H1 (cell line): ENCODE measurements at regions not wholly inside any gene's neighbourhood (a gene's known extent, or its start where the extent isn't known, plus 50 kb on each side); places are given as distances from the start of the nearest gene placed in this dataset.

Experiments
- CTCF ChIA-PET: fragments of 300-600 bp; sonication (Branson Sonifier 250); formaldehyde crosslinking; loops from one replicate; lab custom pipeline; 2021; ENCODE audit not compliant: partially characterized antibody; lab: Charles Lee
- POLR2A ChIA-PET: fragments of 300-600 bp; sonication (Branson Sonifier 250); formaldehyde crosslinking; loops from one replicate; lab custom pipeline; 2021; ENCODE audit warnings: inconsistent platforms; ENCODE audit not compliant: partially characterized antibody; lab: Charles Lee
- DNase-seq, 2 experiments: peaks; one replicate each; pipeline versions ENCODE4 v3.0.0 to v3.0.0-alpha.2; 2010 to 2022; ENCODE audit warnings: low spot score in 2 of 2, low read depth in 1 of 2, mixed read lengths in 1 of 2
- FAIRE-seq: peaks from 2 replicates; lab custom pipeline; 2011; peaks lifted over from hg19 to GRCh38; lab: Jason Lieb, UNC
- H2AFZ ChIP-seq: 2 replicates; pipeline ENCODE4 v1.8.1; 2012; ENCODE audit warnings: low read length, inconsistent platforms
- H2AK5ac ChIP-seq: 2 replicates; pipeline ENCODE4 v1.6.1; 2013; ENCODE audit warnings: low read depth, low read length
- H2BK120ac ChIP-seq: replicated peaks from 2 replicates; pipeline ENCODE3; 2013; ENCODE audit warnings: low read depth, low read length, inconsistent platforms
- H2BK12ac ChIP-seq: 2 replicates; pipeline ENCODE4 v1.6.1; 2013; ENCODE audit warnings: low read depth, low read length
- H2BK15ac ChIP-seq: 2 replicates; pipeline ENCODE4 v1.6.1; 2013; ENCODE audit warnings: low read length
- H2BK20ac ChIP-seq: 2 replicates; pipeline ENCODE4 v1.6.1; 2013; ENCODE audit warnings: low read length
- H2BK5ac ChIP-seq: 2 replicates; pipeline ENCODE4 v1.6.1; 2013; ENCODE audit warnings: low read depth, low read length
- H3K14ac ChIP-seq: 2 replicates; pipeline ENCODE4 v1.6.1; 2013; ENCODE audit warnings: inconsistent platforms; ENCODE audit not compliant: insufficient read length
- H3K18ac ChIP-seq: 2 replicates; pipeline ENCODE4 v1.6.1; 2013; ENCODE audit warnings: low read length; ENCODE audit errors: extremely low read depth
- H3K23ac ChIP-seq: 2 replicates; pipeline ENCODE4 v1.6.1; 2013; ENCODE audit warnings: inconsistent platforms; ENCODE audit not compliant: insufficient read length
- H3K23me2 ChIP-seq: 2 replicates; pipeline ENCODE4 v1.6.1; 2013; ENCODE audit warnings: low read depth, low read length
- H3K27ac ChIP-seq: 2 replicates; pipeline ENCODE4 v1.6.1; 2011; ENCODE audit warnings: low read depth, low read length, inconsistent platforms
- H3K27me3 ChIP-seq, 4 experiments: replicated peaks in 1 of 4; 1 replicate in 1 of 4; 2 replicates in 3 of 4; pipeline versions ENCODE4 v1.6.1 to v1.8.1; 2011 to 2013; ENCODE audit warnings: low read length in 3 of 4, mild to moderate bottlenecking in 3 of 4, inconsistent platforms in 2 of 4, mixed read lengths in 2 of 4, moderate library complexity in 1 of 4; ENCODE audit not compliant: control insufficient read depth in 3 of 4, insufficient read depth in 3 of 4; ENCODE audit errors: extremely low read depth in 1 of 4
- H3K36me3 ChIP-seq, 4 experiments: 2 replicates each; pipeline versions ENCODE4 v1.6.1 to v1.8.1; 2011 to 2013; ENCODE audit warnings: mild to moderate bottlenecking in 4 of 4, low read length in 3 of 4, moderate library complexity in 2 of 4, control low read depth in 1 of 4, inconsistent platforms in 1 of 4; ENCODE audit not compliant: insufficient read depth in 4 of 4, control insufficient read depth in 2 of 4
- H3K4ac ChIP-seq: replicated peaks from 2 replicates; pipeline ENCODE3; 2013; ENCODE audit warnings: low read length, low read depth, mixed read lengths, inconsistent platforms; ENCODE audit not compliant: insufficient read length
- H3K4me1 ChIP-seq, 4 experiments: replicated peaks in 1 of 4; 1 replicate in 1 of 4; 2 replicates in 3 of 4; pipeline versions ENCODE4 v1.6.1 to v1.8.1; 2011 to 2013; ENCODE audit warnings: low read length in 3 of 4, inconsistent platforms in 2 of 4, mixed read lengths in 1 of 4; ENCODE audit not compliant: insufficient read depth in 4 of 4, control insufficient read depth in 3 of 4
- H3K4me2 ChIP-seq, 2 experiments: 2 replicates each; pipeline versions ENCODE4 v1.6.1 to v1.8.1; 2011 to 2013; ENCODE audit warnings: low read depth in 2 of 2, low read length in 2 of 2, control low read depth in 1 of 2, inconsistent platforms in 1 of 2, mild to moderate bottlenecking in 1 of 2; ENCODE audit not compliant: insufficient read depth in 1 of 2
- H3K4me3 ChIP-seq, 4 experiments: fragments of 200-600, 300-600 bp in 1 of 4; sonication (generic), shearing (Covaris generic), sonication (Bioruptor Twin) in 1 of 4; 2 replicates each; pipeline versions ENCODE4 v1.5.1 to v1.8.1; 2011 to 2016; ENCODE audit warnings: low read length in 4 of 4, low read depth in 3 of 4, control low read depth in 2 of 4, inconsistent platforms in 2 of 4, mild to moderate bottlenecking in 2 of 4, mixed read lengths in 1 of 4, moderate library complexity in 1 of 4; ENCODE audit not compliant: insufficient read depth in 2 of 4; ENCODE audit errors: extremely low read depth in 1 of 4
- H3K56ac ChIP-seq: replicated peaks from 2 replicates; pipeline ENCODE3; 2013; ENCODE audit warnings: low read depth, mild to moderate bottlenecking, mixed read lengths, low read length, inconsistent platforms; ENCODE audit not compliant: insufficient read length
- H3K79me1 ChIP-seq: 2 replicates; pipeline ENCODE4 v1.6.1; 2013; ENCODE audit warnings: low read depth, low read length, control low read depth
- H3K79me2 ChIP-seq, 2 experiments: 2 replicates each; pipeline versions ENCODE4 v1.6.1 to v1.8.1; 2012 to 2013; ENCODE audit warnings: low read length in 2 of 2, mild to moderate bottlenecking in 2 of 2, inconsistent platforms in 1 of 2; ENCODE audit not compliant: insufficient read depth in 2 of 2, control insufficient read depth in 1 of 2
- H3K9ac ChIP-seq, 4 experiments: replicated peaks in 1 of 4; 1 replicate in 1 of 4; 2 replicates in 3 of 4; pipeline versions ENCODE4 v1.6.1 to v1.8.1; 2011 to 2013; ENCODE audit warnings: low read depth in 3 of 4, low read length in 3 of 4, control low read depth in 2 of 4, mild to moderate bottlenecking in 2 of 4, moderate library complexity in 2 of 4, inconsistent platforms in 1 of 4; ENCODE audit errors: extremely low read depth in 1 of 4
- H3K9me3 ChIP-seq, 2 experiments: 2 replicates each; pipeline versions ENCODE4 v1.6.1 to v1.8.1; 2012 to 2013; ENCODE audit warnings: mild to moderate bottlenecking in 2 of 2, moderate library complexity in 2 of 2, control low read depth in 1 of 2, inconsistent platforms in 1 of 2, low read depth in 1 of 2, low read length in 1 of 2, mixed read lengths in 1 of 2; ENCODE audit not compliant: insufficient read depth in 2 of 2
- H4K20me1 ChIP-seq, 2 experiments: replicated peaks in 1 of 2; 2 replicates each; pipeline versions ENCODE3 to v1.8.1; 2011 to 2013; ENCODE audit warnings: inconsistent platforms in 2 of 2, low read length in 2 of 2, mild to moderate bottlenecking in 1 of 2; ENCODE audit not compliant: insufficient read depth in 2 of 2, control insufficient read depth in 1 of 2
- H4K5ac ChIP-seq: 2 replicates; pipeline ENCODE4 v1.6.1; 2013; ENCODE audit warnings: low read length, low read depth, mixed read lengths, inconsistent platforms; ENCODE audit not compliant: insufficient read length
- H4K8ac ChIP-seq: 2 replicates; pipeline ENCODE4 v1.8.0; 2013; ENCODE audit warnings: mild to moderate bottlenecking, moderate library complexity, low read length, inconsistent platforms; ENCODE audit not compliant: insufficient read depth; ENCODE audit errors: extremely low read depth
- H4K91ac ChIP-seq: replicated peaks from 2 replicates; pipeline ENCODE3; 2013; ENCODE audit warnings: low read length, mixed read lengths, inconsistent platforms; ENCODE audit not compliant: insufficient read length
- YY1 ChIP-seq: IDR thresholded peaks from 2 replicates; pipeline ENCODE4 v1.6.1; 2011; ENCODE audit warnings: low read depth, mild to moderate bottlenecking, low read length
- WGBS, 2 experiments: shearing (Covaris generic) in 1 of 2; methylation state at CpG; one replicate each; pipeline versions ENCODE4 v1.1.6 to v1.1.7; 2013 to 2015; ENCODE audit warnings: low lambda C conversion rate in 2 of 2, mixed read lengths in 2 of 2, inconsistent platforms in 1 of 2, low coverage in 1 of 2, missing lambda C conversion rate in 1 of 2; ENCODE audit not compliant: insufficient replicate concordance in 2 of 2, insufficient coverage in 1 of 2, insufficient read length in 1 of 2; ENCODE audit errors: extremely low coverage in 1 of 2, missing lambda C conversion rate in 1 of 2; 5-methylcytosine and 5-hydroxymethylcytosine counted together

- no peaks in the 10 kb centered on the region for H4K20me1 ChIP-seq
- H2BK20ac ChIP-seq = no peak overlapping the region
- H3K14ac ChIP-seq = no peak overlapping the region
- H2BK5ac ChIP-seq = no peak overlapping the region
- no peak overlapping the region for H2BK15ac ChIP-seq
- ChIA-PET POLR2A (no interaction called here), CTCF (interaction anchor here (0.7 to 1.1 kb wide), 3 partner anchors 10 to 26 kb away, joined by 3 to 5 read pairs (median 3); no protein-coding TSS in a partner anchor)
- H3K9ac ChIP-seq = no peak overlapping the region
- TF ChIP-seq YY1 = no peak
- no peak overlapping the region for H4K5ac ChIP-seq
- no peaks in the 10 kb centered on the region for H3K79me1 ChIP-seq
- H3K23ac ChIP-seq = no peak overlapping the region
- no peak overlapping the region for H3K4me2 ChIP-seq
- H3K27ac ChIP-seq = no peak overlapping the region
- no peak for DNase-seq
- no peaks in the 10 kb centered on the region; a peak in 2 of 7 replicates for H3K4me1 ChIP-seq
- FAIRE-seq = no peak
- no peak overlapping the region for H2AK5ac ChIP-seq
- no peak overlapping the region for H4K91ac ChIP-seq
- no peaks in the 10 kb centered on the region for H3K27me3 ChIP-seq
- H3K18ac ChIP-seq = no peak overlapping the region
- H2BK12ac ChIP-seq = no peak overlapping the region
- H2AFZ ChIP-seq = no peak overlapping the region
- no peaks in the 10 kb centered on the region for H3K9me3 ChIP-seq
- 92% methylated on average over 3 of the region's 3 CpGs; no CpG with 5 or more reads in 1 of the 2 experiments for WGBS, 2 experiments
- no peak overlapping the region for H3K56ac ChIP-seq
- H4K8ac ChIP-seq = no peak overlapping the region
- no peak overlapping the region for H3K4me3 ChIP-seq
- H3K79me2 ChIP-seq = no peaks in the 10 kb centered on the region
- H2BK120ac ChIP-seq = no peak overlapping the region
- no peak overlapping the region for H3K4ac ChIP-seq
- no peaks in the 10 kb centered on the region for H3K23me2 ChIP-seq
- no peaks in the 10 kb centered on the region for H3K36me3 ChIP-seq
Measured at GRCh38 chr3:31184261-31185061, 290.0 kb upstream of the GADL1 start.
